Neural progenitor cell (in vitro differentiated cells): ENCODE measurements at regions not wholly inside any gene's neighbourhood (a gene's known extent, or its start where the extent isn't known, plus 50 kb on each side); places are given as distances from the start of the nearest gene placed in this dataset.

Source experiments
- DNase-seq: peaks from one replicate; pipeline ENCODE4 v3.0.0-alpha.2; 2016; ENCODE audit warnings: low spot score
- H2AFZ ChIP-seq: fragments of 200-600 bp; sonication (generic); replicated peaks from 2 replicates; pipeline ENCODE4 v1.6.1; 2016; ENCODE audit warnings: antibody characterized with exemption
- H3F3A ChIP-seq: fragments of 200-600 bp; sonication (generic); 2 replicates; pipeline ENCODE4 v1.6.1; 2016; ENCODE audit warnings: antibody characterized with exemption, low read depth
- H3K27ac ChIP-seq: fragments of 200-600 bp; sonication (generic); 2 replicates; pipeline ENCODE4 v1.5.1; 2016; ENCODE audit warnings: mild to moderate bottlenecking
- H3K27me3 ChIP-seq: fragments of 200-600 bp; sonication (generic); 2 replicates; pipeline ENCODE4 v1.6.1; 2016; ENCODE audit warnings: mild to moderate bottlenecking, moderate library complexity
- H3K36me3 ChIP-seq: fragments of 200-600 bp; sonication (generic); 2 replicates; pipeline ENCODE4 v1.5.1; 2016
- H3K4me1 ChIP-seq: fragments of 200-600 bp; sonication (generic); 2 replicates; pipeline ENCODE4 v1.6.1; 2016; ENCODE audit warnings: mixed run types
- H3K4me2 ChIP-seq: fragments of 200-600 bp; sonication (generic); 2 replicates; pipeline ENCODE4 v1.6.1; 2016
- H3K4me3 ChIP-seq: fragments of 200-600 bp; sonication (generic); 2 replicates; pipeline ENCODE4 v1.5.1; 2016
- H3K79me2 ChIP-seq: fragments of 200-600 bp; sonication (generic); 2 replicates; pipeline ENCODE4 v1.6.1; 2016; ENCODE audit warnings: low read depth
- H3K9ac ChIP-seq: fragments of 200-600 bp; sonication (generic); 2 replicates; pipeline ENCODE4 v1.6.1; 2016
- H3K9me3 ChIP-seq: fragments of 200-600 bp; sonication (generic); 2 replicates; pipeline ENCODE4 v1.5.1; 2016; ENCODE audit warnings: low read depth
- H4K20me1 ChIP-seq: fragments of 200-600 bp; sonication (generic); 2 replicates; pipeline ENCODE4 v1.6.1; 2016; ENCODE audit warnings: low read depth
- H3K27ac Mint-ChIP-seq: 3 replicates; pipeline ENCODE4 v1.8.0; 2021; ENCODE audit warnings: mixed read lengths
- H3K27me3 Mint-ChIP-seq: 2 replicates; pipeline ENCODE4 v1.8.0; 2022; ENCODE audit warnings: low read depth, mild to moderate bottlenecking, inconsistent platforms, moderate library complexity, mixed read lengths; ENCODE audit not compliant: insufficient read depth
- H3K36me3 Mint-ChIP-seq: 3 replicates; pipeline ENCODE4 v1.8.0; 2021; ENCODE audit warnings: mixed read lengths
- H3K4me1 Mint-ChIP-seq: 3 replicates; pipeline ENCODE4 v1.8.0; 2021; ENCODE audit warnings: mixed read lengths
- H3K4me3 Mint-ChIP-seq: 3 replicates; pipeline ENCODE4 v1.8.0; 2021; ENCODE audit warnings: mild to moderate bottlenecking, moderate library complexity, mixed read lengths
- H3K9me3 Mint-ChIP-seq: 3 replicates; pipeline ENCODE4 v1.8.0; 2020; ENCODE audit warnings: mixed read lengths
- EZH2 ChIP-seq: fragments of 200-600 bp; sonication (generic); IDR thresholded peaks from 2 replicates; pipeline ENCODE4 v1.6.1; 2017; ENCODE audit warnings: antibody characterized with exemption, mild to moderate bottlenecking, moderate library complexity
- EZH2phosphoT487 ChIP-seq: fragments of 200-600 bp; sonication (generic); IDR thresholded peaks from 2 replicates; pipeline ENCODE4 v1.6.1; 2017; ENCODE audit warnings: antibody characterized with exemption
- TF ChIP-seq, protein P1 (sequence below): fragments of 200-600 bp; sonication (generic); IDR thresholded peaks from 2 replicates; pipeline ENCODE4 v1.5.1; 2017; ENCODE audit warnings: antibody characterized with exemption, mild to moderate bottlenecking

DNA sequence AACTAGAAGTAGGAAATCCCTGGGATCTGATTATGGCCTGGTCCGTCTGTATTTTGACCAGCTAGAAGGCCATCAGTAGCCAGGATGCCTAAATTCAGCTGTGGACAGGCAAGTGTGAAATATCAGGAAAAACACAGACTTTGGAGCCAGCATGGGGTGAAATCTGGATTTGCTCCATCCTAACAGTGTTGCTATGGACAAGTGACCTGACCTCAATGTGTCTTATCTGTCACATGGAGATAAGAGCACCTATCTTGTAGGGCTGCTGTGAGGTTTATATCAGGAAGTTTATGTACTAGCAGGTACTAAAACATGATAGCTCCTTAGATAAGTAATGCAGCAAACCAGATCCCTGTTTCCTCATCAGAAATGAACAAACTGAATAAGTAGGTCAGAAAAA is 460.4 kb downstream of the STK39 start:
- TF ChIP-seq, protein P1, sequence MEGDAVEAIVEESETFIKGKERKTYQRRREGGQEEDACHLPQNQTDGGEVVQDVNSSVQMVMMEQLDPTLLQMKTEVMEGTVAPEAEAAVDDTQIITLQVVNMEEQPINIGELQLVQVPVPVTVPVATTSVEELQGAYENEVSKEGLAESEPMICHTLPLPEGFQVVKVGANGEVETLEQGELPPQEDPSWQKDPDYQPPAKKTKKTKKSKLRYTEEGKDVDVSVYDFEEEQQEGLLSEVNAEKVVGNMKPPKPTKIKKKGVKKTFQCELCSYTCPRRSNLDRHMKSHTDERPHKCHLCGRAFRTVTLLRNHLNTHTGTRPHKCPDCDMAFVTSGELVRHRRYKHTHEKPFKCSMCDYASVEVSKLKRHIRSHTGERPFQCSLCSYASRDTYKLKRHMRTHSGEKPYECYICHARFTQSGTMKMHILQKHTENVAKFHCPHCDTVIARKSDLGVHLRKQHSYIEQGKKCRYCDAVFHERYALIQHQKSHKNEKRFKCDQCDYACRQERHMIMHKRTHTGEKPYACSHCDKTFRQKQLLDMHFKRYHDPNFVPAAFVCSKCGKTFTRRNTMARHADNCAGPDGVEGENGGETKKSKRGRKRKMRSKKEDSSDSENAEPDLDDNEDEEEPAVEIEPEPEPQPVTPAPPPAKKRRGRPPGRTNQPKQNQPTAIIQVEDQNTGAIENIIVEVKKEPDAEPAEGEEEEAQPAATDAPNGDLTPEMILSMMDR = no peak
- TF ChIP-seq EZH2phosphoT487 (no peak), EZH2 (no peak)
- Histone ChIP-seq H3K27ac (no peak overlapping the region), H3F3A (peaks cover 14% of the 10 kb centered on the region), H3K79me2 (no peaks in the 10 kb centered on the region), H3K4me2 (no peak overlapping the region), H3K9me3 (no peaks in the 10 kb centered on the region), H4K20me1 (no peaks in the 10 kb centered on the region), H2AFZ (no peak overlapping the region), H3K9ac (no peak overlapping the region), H3K27me3 (no peaks in the 10 kb centered on the region), H3K36me3 (no peaks in the 10 kb centered on the region), H3K4me3 (no peak overlapping the region), H3K4me1 (peaks cover 41% of the 10 kb centered on the region)
- Mint-ChIP-seq H3K9me3 (peaks cover 9% of the 10 kb centered on the region), H3K27ac (no peak overlapping the region), H3K36me3 (peaks cover 5% of the 10 kb centered on the region), H3K4me3 (no peak overlapping the region), H3K27me3 (peaks cover 2% of the 10 kb centered on the region), H3K4me1 (peaks cover 38% of the 10 kb centered on the region)
- DNase-seq = no peak

DNA sequence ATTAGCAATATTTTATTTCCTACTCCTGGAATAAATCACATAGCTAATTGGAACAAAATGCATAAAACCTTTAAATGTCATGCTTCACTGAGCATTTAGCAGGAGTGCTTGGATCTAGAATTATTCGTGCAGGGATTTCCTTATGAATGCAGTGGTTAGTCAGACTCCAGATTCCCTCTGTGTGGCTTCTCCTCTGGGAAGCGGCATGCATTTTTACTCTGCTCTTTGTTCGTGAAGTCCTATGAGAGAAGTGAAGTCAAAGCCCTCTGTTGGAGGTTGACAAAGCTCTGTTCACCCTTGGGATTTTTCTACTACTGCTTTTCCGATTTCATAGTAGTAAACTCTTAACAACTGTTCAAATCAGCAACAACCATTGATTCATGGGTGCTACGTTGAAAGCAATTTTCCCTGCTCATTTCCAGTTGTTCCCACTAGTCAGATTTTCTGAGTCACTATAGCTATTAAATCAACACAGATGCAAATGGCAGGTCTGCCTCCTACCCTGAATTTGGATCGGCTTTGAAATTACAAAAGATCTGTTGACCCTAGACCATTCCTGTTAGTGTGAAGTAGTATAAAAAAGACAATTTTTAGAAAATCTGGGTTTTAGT is 461.7 kb downstream of the STK39 start:
- TF ChIP-seq, protein P1 = no peak
- no peak for TF ChIP-seq EZH2
- no peak for TF ChIP-seq EZH2phosphoT487
- Mint-ChIP-seq H3K4me1 (peaks cover 40% of the 10 kb centered on the region), H3K9me3 (peaks cover 9% of the 10 kb centered on the region), H3K27me3 (peaks cover 2% of the 10 kb centered on the region), H3K4me3 (no peak overlapping the region), H3K36me3 (peaks cover 5% of the 10 kb centered on the region), H3K27ac (peak overlapping the region; percentile 43)
- Histone ChIP-seq H3K27me3 (no peaks in the 10 kb centered on the region), H3K36me3 (no peaks in the 10 kb centered on the region), H3K27ac (no peak overlapping the region), H3K4me2 (peak overlapping the region; percentile 48), H3K79me2 (no peaks in the 10 kb centered on the region), H4K20me1 (no peaks in the 10 kb centered on the region), H2AFZ (peak overlapping the region; percentile 7), H3F3A (peaks cover 14% of the 10 kb centered on the region), H3K4me3 (no peak overlapping the region), H3K9ac (no peak overlapping the region), H3K9me3 (no peaks in the 10 kb centered on the region), H3K4me1 (peaks cover 40% of the 10 kb centered on the region)
- DNase-seq = peak; percentile 19

DNA sequence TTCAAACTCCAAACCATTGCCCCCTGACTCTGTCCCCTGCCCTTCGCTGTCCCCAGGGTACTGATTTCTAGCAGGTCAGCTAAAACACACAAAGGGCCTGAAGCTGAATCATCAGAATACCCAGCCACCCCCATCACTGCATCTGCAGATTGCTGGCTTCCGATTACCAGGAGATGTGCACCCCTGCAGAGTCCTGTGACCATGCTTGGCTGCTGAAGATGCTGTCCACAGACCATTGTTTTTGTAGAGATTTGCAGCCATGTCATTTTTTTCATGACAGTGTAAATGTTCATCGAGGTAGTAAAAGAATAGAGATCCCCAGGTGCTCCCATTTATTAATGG is 463.3 kb downstream of the STK39 start:
- H3K9ac ChIP-seq = no peak overlapping the region
- H3K4me1 Mint-ChIP-seq = peaks cover 40% of the 10 kb centered on the region
- no peaks in the 10 kb centered on the region for H3K36me3 ChIP-seq
- no peak overlapping the region for H3K27ac Mint-ChIP-seq
- DNase-seq = peak; percentile 18
- H3K4me3 ChIP-seq = no peak overlapping the region
- H3K27me3 ChIP-seq = no peaks in the 10 kb centered on the region
- H4K20me1 ChIP-seq = no peaks in the 10 kb centered on the region
- H2AFZ ChIP-seq = no peak overlapping the region
- peaks cover 40% of the 10 kb centered on the region for H3K4me1 ChIP-seq
- no peaks in the 10 kb centered on the region for H3K79me2 ChIP-seq
- no peak overlapping the region for H3K27ac ChIP-seq
- peaks cover 5% of the 10 kb centered on the region for H3K36me3 Mint-ChIP-seq
- peak overlapping the region; percentile 5 for H3K4me2 ChIP-seq
- H3K4me3 Mint-ChIP-seq = no peak overlapping the region
- H3K9me3 ChIP-seq = no peaks in the 10 kb centered on the region
- H3K9me3 Mint-ChIP-seq = peaks cover 9% of the 10 kb centered on the region
- peaks cover 14% of the 10 kb centered on the region for H3F3A ChIP-seq
- TF ChIP-seq, protein P1 = no peak
- TF ChIP-seq EZH2 (no peak), EZH2phosphoT487 (no peak)
- H3K27me3 Mint-ChIP-seq = peaks cover 2% of the 10 kb centered on the region
